Fibroblast of villous mesenchyme (primary cell): ENCODE measurements at regions not wholly inside any gene's neighbourhood (a gene's known extent, or its start where the extent isn't known, plus 50 kb on each side); places are given as distances from the start of the nearest gene placed in this dataset.

ENCODE experiments used
- DNase-seq: peaks from one replicate; pipeline ENCODE4 v3.0.0-alpha.2; 2010; ENCODE audit warnings: low read depth
- H3K4me3 ChIP-seq: 2 replicates; pipeline ENCODE4 v1.5.1; 2011; ENCODE audit warnings: low read depth, mild to moderate bottlenecking, low read length
- CTCF ChIP-seq: IDR thresholded peaks from 2 replicates; pipeline ENCODE4 v1.5.1; 2012; ENCODE audit warnings: low read depth, mild to moderate bottlenecking, low read length; ENCODE audit not compliant: insufficient read depth

GRCh38 chr19:57037556-57037955, 82.2 kb upstream of the USP29 start:
- TF ChIP-seq CTCF, result no peak
- DNase-seq, result no peak
- no peak overlapping the region for H3K4me3 ChIP-seq

- no peak for TF ChIP-seq CTCF
- no peak for DNase-seq
- H3K4me3 ChIP-seq, result no peak overlapping the region
These were observed 72.0 kb upstream of the USP29 start for GRCh38 chr19:57047743-57048142.

GRCh38 chr19:57050863-57051262, 68.9 kb upstream of the USP29 start:
- no peak for TF ChIP-seq CTCF
- DNase-seq, result no peak
- H3K4me3 ChIP-seq, result no peak overlapping the region

- DNase-seq, result no peak
- no peak overlapping the region for H3K4me3 ChIP-seq
- no peak for TF ChIP-seq CTCF
These were observed 67.7 kb upstream of the USP29 start for GRCh38 chr19:57052081-57052480.

- no peak for TF ChIP-seq CTCF
- H3K4me3 ChIP-seq, result no peak overlapping the region
- no peak for DNase-seq
These were observed 66.4 kb upstream of the USP29 start for GRCh38 chr19:57053401-57053800.

GRCh38 chr19:57055956-57056355, 63.8 kb upstream of the USP29 start:
- H3K4me3 ChIP-seq, result no peak overlapping the region
- no peak for DNase-seq
- TF ChIP-seq CTCF, result no peak

GRCh38 chr19:57057036-57057686, 62.6 kb upstream of the USP29 start:
- TF ChIP-seq CTCF, result no peak
- H3K4me3 ChIP-seq, result no peak overlapping the region
- DNase-seq, result peak; percentile 73
